ENCODE measurements at regions not wholly inside any gene's neighbourhood (a gene's known extent, or its start where the extent isn't known, plus 50 kb on each side); places are given as distances from the start of the nearest gene placed in this dataset.

DNA sequence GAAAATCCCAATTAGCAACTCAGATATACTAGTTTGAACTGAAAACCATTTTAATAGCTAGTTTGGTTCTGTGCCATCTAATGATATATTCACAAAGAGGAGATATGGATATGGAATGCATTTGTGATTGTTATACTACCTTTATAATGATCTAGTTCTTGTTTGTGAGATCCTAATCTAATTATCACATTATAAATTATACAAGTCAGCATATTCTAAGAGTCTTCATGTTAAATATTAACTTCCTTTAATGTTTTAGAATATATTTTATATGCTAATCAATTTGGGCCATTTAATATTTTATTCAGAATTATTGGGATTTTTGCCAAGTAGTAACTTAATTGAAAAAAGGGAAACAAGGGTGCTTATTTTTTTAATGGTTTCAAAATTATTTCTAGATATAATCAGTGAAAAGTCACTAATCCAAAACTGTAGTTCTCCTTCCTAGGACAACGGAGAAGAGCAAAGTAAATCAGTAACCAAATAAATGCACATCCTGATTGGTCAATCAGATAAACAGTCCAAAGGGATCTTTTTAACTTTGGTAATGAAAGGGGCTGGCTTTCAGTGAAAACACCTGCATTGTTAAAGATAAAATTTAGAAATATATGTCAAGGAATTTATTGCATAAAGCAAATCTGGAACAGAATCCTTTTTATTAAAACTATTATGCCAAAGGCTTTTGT is 173.9 kb upstream of the MEOX2 start:
- Histone ChIP-seq H3K27ac (no peak overlapping the region), H3K4me1 (no peaks in the 10 kb centered on the region), H3K4me3 (no peak overlapping the region), H3K9me3 (no peaks in the 10 kb centered on the region), H3K36me3 (no peaks in the 10 kb centered on the region), H3K27me3 (no peaks in the 10 kb centered on the region)
- no peak for DNase-seq
- intact Hi-C loops (cut with DNase I; ENCODE audit: low total_unique reads) = no loop called here
- 29 to 55% (median 48%) methylated on average over 1 of the region's 1 CpG for WGBS, 5 donors
- TF ChIP-seq POLR2AphosphoS5 (IDR thresholded peaks at IDR 0.05) (no peak), EP300 (IDR thresholded peaks at IDR 0.05) (no peak), POLR2A (IDR thresholded peaks at IDR 0.05) (no peak)
- TF ChIP-seq, protein P1, sequence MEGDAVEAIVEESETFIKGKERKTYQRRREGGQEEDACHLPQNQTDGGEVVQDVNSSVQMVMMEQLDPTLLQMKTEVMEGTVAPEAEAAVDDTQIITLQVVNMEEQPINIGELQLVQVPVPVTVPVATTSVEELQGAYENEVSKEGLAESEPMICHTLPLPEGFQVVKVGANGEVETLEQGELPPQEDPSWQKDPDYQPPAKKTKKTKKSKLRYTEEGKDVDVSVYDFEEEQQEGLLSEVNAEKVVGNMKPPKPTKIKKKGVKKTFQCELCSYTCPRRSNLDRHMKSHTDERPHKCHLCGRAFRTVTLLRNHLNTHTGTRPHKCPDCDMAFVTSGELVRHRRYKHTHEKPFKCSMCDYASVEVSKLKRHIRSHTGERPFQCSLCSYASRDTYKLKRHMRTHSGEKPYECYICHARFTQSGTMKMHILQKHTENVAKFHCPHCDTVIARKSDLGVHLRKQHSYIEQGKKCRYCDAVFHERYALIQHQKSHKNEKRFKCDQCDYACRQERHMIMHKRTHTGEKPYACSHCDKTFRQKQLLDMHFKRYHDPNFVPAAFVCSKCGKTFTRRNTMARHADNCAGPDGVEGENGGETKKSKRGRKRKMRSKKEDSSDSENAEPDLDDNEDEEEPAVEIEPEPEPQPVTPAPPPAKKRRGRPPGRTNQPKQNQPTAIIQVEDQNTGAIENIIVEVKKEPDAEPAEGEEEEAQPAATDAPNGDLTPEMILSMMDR (IDR thresholded peaks at IDR 0.05) = no peak

- TF ChIP-seq EP300 (IDR thresholded peaks at IDR 0.05) = no peak
- TF ChIP-seq, protein P1 (IDR thresholded peaks at IDR 0.05) = no peak
- WGBS, 5 donors = 81 to 92% (median 90%) methylated on average over 3 of the region's 3 CpGs
- no peaks in the 10 kb centered on the region for H3K36me3 ChIP-seq
- no peak for DNase-seq
- no peaks in the 10 kb centered on the region for H3K4me1 ChIP-seq
- H3K27me3 ChIP-seq = no peaks in the 10 kb centered on the region
- H3K9me3 ChIP-seq = no peaks in the 10 kb centered on the region
- H3K4me3 ChIP-seq = no peak overlapping the region
- H3K27ac ChIP-seq = no peak overlapping the region
- intact Hi-C loops (cut with DNase I; ENCODE audit: low total_unique reads) = no loop called here
Observed at GRCh38 chr7:15857026-15857425, 170.5 kb upstream of the MEOX2 start.

DNA sequence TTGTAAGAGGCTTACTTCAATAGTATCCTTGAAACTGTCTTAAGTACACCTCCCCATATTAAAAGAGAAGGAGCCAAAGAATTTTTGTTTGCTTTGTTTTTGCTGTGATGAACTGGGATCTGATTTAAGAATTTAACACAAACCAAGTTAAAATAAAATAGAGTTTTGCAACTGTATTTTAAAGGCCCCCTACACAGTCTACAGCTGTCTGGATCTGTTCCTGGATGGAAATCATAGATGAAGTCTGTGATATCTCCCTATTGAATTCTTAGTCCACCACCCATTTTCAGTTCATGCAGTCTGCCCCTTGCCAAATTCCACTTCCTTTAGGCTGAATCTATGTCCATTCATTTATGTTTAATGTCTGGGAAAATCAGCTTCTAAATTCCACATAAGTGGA is 169.8 kb upstream of the MEOX2 start:
- no peaks in the 10 kb centered on the region for H3K9me3 ChIP-seq
- H3K27me3 ChIP-seq = no peaks in the 10 kb centered on the region
- TF ChIP-seq POLR2AphosphoS5 (IDR thresholded peaks at IDR 0.05) (no peak), EP300 (IDR thresholded peaks at IDR 0.05) (no peak), POLR2A (IDR thresholded peaks at IDR 0.05) (no peak)
- TF ChIP-seq, protein P1 (IDR thresholded peaks at IDR 0.05) = no peak
- intact Hi-C loops (cut with DNase I; ENCODE audit: low total_unique reads) = no loop called here
- no peak overlapping the region for H3K27ac ChIP-seq
- no peaks in the 10 kb centered on the region for H3K36me3 ChIP-seq
- H3K4me3 ChIP-seq = no peak overlapping the region
- peak in 1 of 2 donors; percentile 15 for DNase-seq
- H3K4me1 ChIP-seq = no peaks in the 10 kb centered on the region

DNA sequence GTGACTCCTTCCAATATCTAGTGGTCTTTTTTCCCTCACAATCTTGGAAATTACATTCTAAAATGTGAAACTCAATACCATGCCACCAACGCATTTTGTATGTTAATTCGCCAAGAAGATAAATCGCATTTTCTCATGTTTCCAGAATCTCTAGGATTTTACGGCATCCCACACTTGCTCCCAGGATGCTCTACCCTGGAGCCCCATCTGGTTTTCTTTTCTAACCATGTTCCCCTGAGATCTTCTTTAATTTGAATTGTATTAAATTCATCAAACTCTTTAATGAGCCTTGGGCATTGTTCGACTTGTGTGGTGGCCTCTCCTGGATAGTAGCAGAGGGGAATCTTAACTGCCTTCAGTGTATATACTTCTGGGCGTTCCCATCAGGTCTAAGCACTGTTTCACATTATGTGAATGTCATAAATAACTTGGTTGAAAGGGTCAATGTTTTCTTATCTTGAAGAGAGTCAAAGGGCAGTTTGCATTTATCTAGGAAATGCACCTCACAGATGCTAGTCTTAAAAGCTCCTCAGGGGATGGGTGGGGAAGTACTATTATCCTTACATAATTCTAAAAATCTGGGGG is 169.1 kb upstream of the MEOX2 start:
- WGBS, 5 donors = 79 to 86% (median 81%) methylated on average over 6 of the region's 6 CpGs
- peak in 1 of 2 donors; percentile 7 for DNase-seq
- TF ChIP-seq EP300 (IDR thresholded peaks at IDR 0.05) = no peak
- no peak for TF ChIP-seq POLR2AphosphoS5 (IDR thresholded peaks at IDR 0.05)
- no peak for TF ChIP-seq POLR2A (IDR thresholded peaks at IDR 0.05)
- TF ChIP-seq, protein P1 (IDR thresholded peaks at IDR 0.05) = no peak

More for the DNA sequence above, 169.1 kb upstream of the MEOX2 start:
- Histone ChIP-seq H3K27me3 (no peaks in the 10 kb centered on the region), H3K36me3 (no peaks in the 10 kb centered on the region), H3K9me3 (no peaks in the 10 kb centered on the region), H3K27ac (no peak overlapping the region), H3K4me3 (no peak overlapping the region), H3K4me1 (no peaks in the 10 kb centered on the region)
- intact Hi-C loops (cut with DNase I; ENCODE audit: low total_unique reads) = no loop called here
